ENCODE measurements at regions not wholly inside any gene's neighbourhood (a gene's known extent, or its start where the extent isn't known, plus 50 kb on each side); places are given as distances from the start of the nearest gene placed in this dataset.
"Not testable (repeated sequence)": the region's sequence is repeated elsewhere in the genome, so short reads cannot be mapped to it uniquely, and the experiment has no call there.

GRCh38 chr11:134724779-134725140 is 312.7 kb upstream of the B3GAT1 start:
- Mint-ChIP-seq H3K4me3 (ENCODE audit: low read depth) (no peak overlapping the region), H3K4me1 (ENCODE audit: low read depth) (no peaks in the 10 kb centered on the region), H3K27ac (no peak overlapping the region), H3K27me3 (ENCODE audit: low read depth) (peaks cover 6% of the 10 kb centered on the region), H3K9me3 (no peaks in the 10 kb centered on the region), H3K36me3 (ENCODE audit: low read depth) (no peaks in the 10 kb centered on the region)
- intact Hi-C loops (cut with micrococcal nuclease): no loop called here
- DNase-seq (ENCODE audit: low spot score): no peak

GRCh38 chr11:134724106-134724778 is 312.2 kb upstream of the B3GAT1 start:
- H3K4me3 Mint-ChIP-seq (ENCODE audit: low read depth): no peak overlapping the region
- H3K27ac Mint-ChIP-seq: no peak overlapping the region
- DNase-seq (ENCODE audit: low spot score): no peak
- no peaks in the 10 kb centered on the region for H3K36me3 Mint-ChIP-seq (ENCODE audit: low read depth)
- H3K27me3 Mint-ChIP-seq (ENCODE audit: low read depth): peaks cover 6% of the 10 kb centered on the region
- no peaks in the 10 kb centered on the region for H3K9me3 Mint-ChIP-seq
- no peaks in the 10 kb centered on the region for H3K4me1 Mint-ChIP-seq (ENCODE audit: low read depth)
- intact Hi-C loops (cut with micrococcal nuclease): no loop called here

DNA sequence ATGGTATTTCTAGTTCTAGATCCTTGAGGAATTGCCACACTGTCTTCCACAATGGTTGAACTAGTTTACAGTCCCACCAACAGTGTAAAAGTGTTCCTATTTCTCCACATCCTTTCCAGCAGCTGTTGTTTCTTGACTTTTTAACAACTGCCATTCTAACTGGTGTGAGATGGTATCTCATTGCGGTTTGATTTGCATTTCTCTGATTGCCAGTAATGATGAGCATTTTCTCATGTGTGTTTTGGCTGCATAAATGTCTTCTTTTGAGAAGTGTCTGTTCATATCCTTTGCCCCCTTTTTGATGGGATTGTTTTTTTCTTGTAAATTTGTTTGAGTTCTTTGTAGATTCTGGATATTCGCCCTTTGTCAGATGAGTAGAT is 308.6 kb upstream of the B3GAT1 start:
- H3K4me3 Mint-ChIP-seq (ENCODE audit: low read depth); intact Hi-C loops (cut with micrococcal nuclease); H3K27me3 Mint-ChIP-seq (ENCODE audit: low read depth); H3K27ac Mint-ChIP-seq; DNase-seq (ENCODE audit: low spot score); H3K9me3 Mint-ChIP-seq; H3K4me1 Mint-ChIP-seq (ENCODE audit: low read depth); H3K36me3 Mint-ChIP-seq (ENCODE audit: low read depth): not testable (repeated sequence)

DNA sequence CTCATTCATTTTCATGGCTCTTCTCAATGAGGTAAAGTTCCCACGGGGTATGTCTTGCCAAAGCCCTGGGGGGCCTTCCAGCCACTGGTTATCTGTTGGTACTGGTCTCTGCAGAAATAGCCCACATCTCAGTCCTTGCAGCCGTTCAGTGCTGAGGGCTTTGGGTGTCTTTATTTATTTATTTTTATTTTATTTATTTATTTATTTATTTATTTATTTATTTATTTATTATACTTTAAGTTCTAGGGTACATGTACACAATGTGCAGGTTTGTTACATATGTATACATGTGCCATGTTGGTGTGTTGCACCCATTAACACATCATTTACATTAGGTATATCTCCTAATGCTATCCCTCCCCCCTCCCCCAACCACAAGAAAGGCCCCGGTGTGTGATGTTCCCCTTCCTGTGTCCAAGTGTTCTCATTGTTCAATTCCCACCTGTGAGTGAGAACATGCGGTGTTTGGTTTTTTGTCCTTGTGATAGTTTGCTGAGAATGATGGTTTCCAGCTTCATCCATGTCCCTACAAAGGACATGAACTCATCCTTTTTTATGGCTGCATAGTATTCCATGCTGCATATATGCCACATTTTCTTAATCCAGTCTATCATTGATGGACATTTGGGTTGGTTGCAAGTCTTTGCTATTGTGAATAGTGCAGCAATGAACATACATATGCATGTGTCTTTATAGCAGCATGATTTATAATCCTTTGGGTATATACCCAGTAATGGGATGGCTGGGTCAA is 308.1 kb upstream of the B3GAT1 start:
- H3K27me3 Mint-ChIP-seq (ENCODE audit: low read depth); H3K27ac Mint-ChIP-seq; H3K4me1 Mint-ChIP-seq (ENCODE audit: low read depth); intact Hi-C loops (cut with micrococcal nuclease); H3K4me3 Mint-ChIP-seq (ENCODE audit: low read depth); H3K36me3 Mint-ChIP-seq (ENCODE audit: low read depth); H3K9me3 Mint-ChIP-seq; DNase-seq (ENCODE audit: low spot score): not testable (repeated sequence)

DNA sequence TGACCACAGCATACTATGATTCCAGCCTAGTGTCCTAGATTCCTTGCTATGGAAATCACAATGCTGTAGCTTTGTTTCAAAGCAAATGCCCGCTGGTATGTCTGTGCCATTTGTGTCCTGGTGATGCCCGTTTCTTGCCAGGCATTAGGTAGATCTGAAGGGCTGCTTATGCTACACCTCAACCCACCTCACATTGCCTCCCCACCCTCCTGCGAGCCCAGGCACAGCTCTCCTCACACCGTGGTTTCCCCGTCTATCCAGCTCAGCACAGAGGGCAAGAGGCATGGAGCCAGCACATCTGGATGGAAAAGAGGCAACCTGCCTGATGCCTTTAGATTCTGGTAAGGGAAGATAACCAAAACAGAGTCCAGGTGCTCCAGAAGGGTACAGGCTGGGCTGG is 307.4 kb upstream of the B3GAT1 start:
- Mint-ChIP-seq H3K27me3 (ENCODE audit: low read depth) (peaks cover 8% of the 10 kb centered on the region), H3K36me3 (ENCODE audit: low read depth) (no peaks in the 10 kb centered on the region), H3K27ac (no peak overlapping the region), H3K4me3 (ENCODE audit: low read depth) (no peak overlapping the region), H3K4me1 (ENCODE audit: low read depth) (no peaks in the 10 kb centered on the region), H3K9me3 (no peaks in the 10 kb centered on the region)
- no peak for DNase-seq (ENCODE audit: low spot score)
- intact Hi-C loops (cut with micrococcal nuclease): no loop called here

- intact Hi-C loops (cut with micrococcal nuclease): no loop called here
- no peaks in the 10 kb centered on the region for H3K4me1 Mint-ChIP-seq (ENCODE audit: low read depth)
- peaks cover 3% of the 10 kb centered on the region for H3K27me3 Mint-ChIP-seq (ENCODE audit: low read depth)
- no peak overlapping the region for H3K27ac Mint-ChIP-seq
- H3K36me3 Mint-ChIP-seq (ENCODE audit: low read depth): no peaks in the 10 kb centered on the region
- H3K9me3 Mint-ChIP-seq: no peaks in the 10 kb centered on the region
- no peak overlapping the region for H3K4me3 Mint-ChIP-seq (ENCODE audit: low read depth)
- DNase-seq (ENCODE audit: low spot score): no peak
These were observed 304.5 kb upstream of the B3GAT1 start for GRCh38 chr11:134716582-134716981.

- no peaks in the 10 kb centered on the region for H3K4me1 Mint-ChIP-seq (ENCODE audit: low read depth)
- no peak overlapping the region for H3K27ac Mint-ChIP-seq
- H3K27me3 Mint-ChIP-seq (ENCODE audit: low read depth): peaks cover 4% of the 10 kb centered on the region
- H3K36me3 Mint-ChIP-seq (ENCODE audit: low read depth): no peaks in the 10 kb centered on the region
- H3K9me3 Mint-ChIP-seq: no peaks in the 10 kb centered on the region
- intact Hi-C loops (cut with micrococcal nuclease): no loop called here
- H3K4me3 Mint-ChIP-seq (ENCODE audit: low read depth): no peak overlapping the region
- no peak for DNase-seq (ENCODE audit: low spot score)
These were observed 302.1 kb upstream of the B3GAT1 start for GRCh38 chr11:134714021-134714656.

GRCh38 chr11:134712228-134713145 is 300.4 kb upstream of the B3GAT1 start:
- intact Hi-C loops (cut with micrococcal nuclease): no loop called here
- H3K9me3 Mint-ChIP-seq: no peaks in the 10 kb centered on the region
- DNase-seq (ENCODE audit: low spot score): no peak
- H3K36me3 Mint-ChIP-seq (ENCODE audit: low read depth): no peaks in the 10 kb centered on the region
- H3K4me1 Mint-ChIP-seq (ENCODE audit: low read depth): no peaks in the 10 kb centered on the region
- H3K27ac Mint-ChIP-seq: no peak overlapping the region
- H3K4me3 Mint-ChIP-seq (ENCODE audit: low read depth): no peak overlapping the region
- peaks cover 4% of the 10 kb centered on the region for H3K27me3 Mint-ChIP-seq (ENCODE audit: low read depth)

DNA sequence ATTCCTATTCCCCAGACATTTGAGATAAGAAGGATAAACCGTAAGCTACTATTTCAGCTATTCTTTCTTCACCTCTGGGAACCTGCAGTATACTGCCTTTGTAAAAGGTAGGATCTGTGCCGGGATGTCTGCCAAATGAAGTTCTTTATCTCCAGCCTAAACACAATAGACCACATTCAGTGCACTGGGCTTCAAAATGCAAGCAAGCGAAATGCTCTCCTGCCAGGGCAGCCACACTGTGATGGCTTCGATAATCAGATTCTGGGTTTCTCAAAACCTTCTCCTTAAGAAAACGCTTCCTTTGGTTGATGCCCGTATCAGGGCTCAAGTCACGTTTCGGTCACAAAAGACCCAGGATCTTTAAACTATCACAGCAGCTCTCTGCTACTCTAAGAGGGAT is 299.5 kb upstream of the B3GAT1 start:
- Mint-ChIP-seq H3K4me3 (ENCODE audit: low read depth) (no peak overlapping the region), H3K36me3 (ENCODE audit: low read depth) (no peaks in the 10 kb centered on the region), H3K4me1 (ENCODE audit: low read depth) (no peaks in the 10 kb centered on the region), H3K27ac (no peak overlapping the region), H3K27me3 (ENCODE audit: low read depth) (peaks cover 6% of the 10 kb centered on the region), H3K9me3 (no peaks in the 10 kb centered on the region)
- DNase-seq (ENCODE audit: low spot score): no peak
- intact Hi-C loops (cut with micrococcal nuclease): no loop called here

GRCh38 chr11:134710861-134711407 is 298.9 kb upstream of the B3GAT1 start:
- intact Hi-C loops (cut with micrococcal nuclease): no loop called here
- Mint-ChIP-seq H3K4me3 (ENCODE audit: low read depth) (no peak overlapping the region), H3K27me3 (ENCODE audit: low read depth) (peaks cover 5% of the 10 kb centered on the region), H3K27ac (no peak overlapping the region), H3K36me3 (ENCODE audit: low read depth) (no peaks in the 10 kb centered on the region), H3K4me1 (ENCODE audit: low read depth) (no peaks in the 10 kb centered on the region), H3K9me3 (no peaks in the 10 kb centered on the region)
- no peak for DNase-seq (ENCODE audit: low spot score)

DNA sequence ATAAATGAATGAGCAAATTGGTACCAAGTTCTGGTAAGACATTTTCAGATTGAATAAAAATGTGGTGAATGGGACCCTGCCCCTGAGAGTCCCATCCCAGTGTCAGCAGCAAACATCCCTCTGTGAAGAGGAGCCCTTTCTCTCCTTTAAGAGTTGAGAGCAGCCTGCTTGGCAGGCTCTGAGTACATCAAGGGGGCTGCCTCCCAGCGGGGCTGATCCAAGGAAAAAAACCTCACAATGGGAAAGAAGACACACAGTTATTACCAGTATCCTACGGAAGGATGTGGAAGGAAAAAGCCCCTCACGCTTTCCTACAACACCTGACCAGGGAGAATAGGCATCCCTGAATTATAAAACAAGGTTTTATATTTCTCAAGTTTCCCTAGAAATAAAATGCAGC is 293.8 kb upstream of the B3GAT1 start:
- no peak for DNase-seq (ENCODE audit: low spot score)
- no peaks in the 10 kb centered on the region for H3K36me3 Mint-ChIP-seq (ENCODE audit: low read depth)
- H3K4me1 Mint-ChIP-seq (ENCODE audit: low read depth): no peaks in the 10 kb centered on the region
- intact Hi-C loops (cut with micrococcal nuclease): no loop called here
- no peak overlapping the region for H3K4me3 Mint-ChIP-seq (ENCODE audit: low read depth)
- no peak overlapping the region for H3K27ac Mint-ChIP-seq
- no peaks in the 10 kb centered on the region for H3K9me3 Mint-ChIP-seq
- peaks cover 2% of the 10 kb centered on the region for H3K27me3 Mint-ChIP-seq (ENCODE audit: low read depth)

GRCh38 chr11:134702827-134703226 is 290.8 kb upstream of the B3GAT1 start:
- intact Hi-C loops (cut with micrococcal nuclease): no loop called here
- Mint-ChIP-seq H3K4me3 (ENCODE audit: low read depth) (no peak overlapping the region), H3K27ac (no peak overlapping the region), H3K9me3 (no peaks in the 10 kb centered on the region), H3K36me3 (ENCODE audit: low read depth) (no peaks in the 10 kb centered on the region), H3K27me3 (ENCODE audit: low read depth) (peaks cover 2% of the 10 kb centered on the region), H3K4me1 (ENCODE audit: low read depth) (no peaks in the 10 kb centered on the region)
- DNase-seq (ENCODE audit: low spot score): no peak

All from activated T-helper 2 cell treated with anti-CD3 and anti-CD28 coated beads, Interferon-gamma antibody, Interleukin-2, Interleukin-4, amounts not matched to agents 10 μg/mL and 5 μg/mL and 100 μg/mL, durations not matched to agents 14 hours and 24 hours and 36 hours (primary cell).